22Rv1 (cell line): ENCODE measurements at regions not wholly inside any gene's neighbourhood (a gene's known extent, or its start where the extent isn't known, plus 50 kb on each side); places are given as distances from the start of the nearest gene placed in this dataset.

Experiments
- CTCF ChIP-seq: fragments of 450-650 bp; IDR thresholded peaks from 2 replicates; pipeline ENCODE4 v1.5.1; 2017; ENCODE audit warnings: mild to moderate bottlenecking
- ZFX ChIP-seq: fragments of 450-650 bp; IDR thresholded peaks from 2 replicates; pipeline ENCODE4 v1.6.1; 2017; ENCODE audit warnings: antibody characterized with exemption, borderline replicate concordance

- TF ChIP-seq CTCF: no peak
- no peak for TF ChIP-seq ZFX
Observed at GRCh38 chr3:182673336-182673735, 120.0 kb upstream of the ATP11B start.
